COLO668 (cell line): ENCODE measurements at regions not wholly inside any gene's neighbourhood (a gene's known extent, or its start where the extent isn't known, plus 50 kb on each side); places are given as distances from the start of the nearest gene placed in this dataset.

Experiments
- DNase-seq: peaks from one replicate; lab custom pipeline; 2025; ENCODE audit not compliant: unreplicated experiment; lab: John Stamatoyannopoulos, UW

GRCh38 chr5:125197321-125197720 is 450.9 kb upstream of the ZNF608 start:
- no peak for DNase-seq

- peak; percentile 83 for DNase-seq
Measured at GRCh38 chr5:125198270-125198974, 452.0 kb upstream of the ZNF608 start.

- DNase-seq: no peak
Measured at GRCh38 chr5:125199373-125199772, 452.9 kb upstream of the ZNF608 start.

- DNase-seq: no peak
Measured at GRCh38 chr5:125199968-125200865, 453.8 kb upstream of the ZNF608 start.

- no peak for DNase-seq
Measured at GRCh38 chr5:125200866-125201373, 454.5 kb upstream of the ZNF608 start.

- DNase-seq: no peak
Measured at GRCh38 chr5:125201446-125202052, 455.1 kb upstream of the ZNF608 start.

GRCh38 chr5:125202353-125202752 is 455.9 kb upstream of the ZNF608 start:
- no peak for DNase-seq

- no peak for DNase-seq
Measured at GRCh38 chr5:125202871-125203438, 456.5 kb upstream of the ZNF608 start.

GRCh38 chr5:125203912-125204311 is 457.5 kb upstream of the ZNF608 start:
- DNase-seq: no peak

GRCh38 chr5:125205601-125206225 is 459.3 kb upstream of the ZNF608 start:
- no peak for DNase-seq

GRCh38 chr5:125207856-125208255 is 461.4 kb upstream of the ZNF608 start:
- no peak for DNase-seq

- no peak for DNase-seq
Measured at GRCh38 chr5:125209650-125210049, 463.2 kb upstream of the ZNF608 start.

GRCh38 chr5:125210242-125210947 is 464.0 kb upstream of the ZNF608 start:
- DNase-seq: no peak

- no peak for DNase-seq
Measured at GRCh38 chr5:125214080-125214479, 467.6 kb upstream of the ZNF608 start.

- DNase-seq: no peak
Measured at GRCh38 chr5:125215593-125215992, 469.2 kb upstream of the ZNF608 start.

GRCh38 chr5:125219710-125220109 is 473.3 kb upstream of the ZNF608 start:
- DNase-seq: no peak

GRCh38 chr5:125220284-125220683 is 473.8 kb upstream of the ZNF608 start:
- no peak for DNase-seq

GRCh38 chr5:125222597-125223240 is 476.3 kb upstream of the ZNF608 start:
- no peak for DNase-seq

GRCh38 chr5:125225424-125225823 is 479.0 kb upstream of the ZNF608 start:
- no peak for DNase-seq

- no peak for DNase-seq
Measured at GRCh38 chr5:125226825-125227224, 480.4 kb upstream of the ZNF608 start.
